ENCODE measurements at regions not wholly inside any gene's neighbourhood (a gene's known extent, or its start where the extent isn't known, plus 50 kb on each side); places are given as distances from the start of the nearest gene placed in this dataset.

GRCh38 chr12:125434936-125435443, 369.8 kb downstream of the AACS start:
- Histone ChIP-seq H3K4me3 (no peak overlapping the region), H3K27me3 (no peaks in the 10 kb centered on the region), H3K27ac (no peak overlapping the region), H3K4me2 (no peak overlapping the region), H3K9ac (no peak overlapping the region), H3K4me1 (no peaks in the 10 kb centered on the region), H3K36me3 (no peaks in the 10 kb centered on the region), H4K20me1 (no peaks in the 10 kb centered on the region), H3K9me3 (no peaks in the 10 kb centered on the region)
- TF ChIP-seq Cebpa-rat (IDR thresholded peaks at IDR 0.05), result no peak

- Histone ChIP-seq H3K9ac (no peak overlapping the region), H3K27ac (no peak overlapping the region), H3K4me1 (no peaks in the 10 kb centered on the region), H3K4me2 (no peak overlapping the region), H3K36me3 (no peaks in the 10 kb centered on the region), H3K9me3 (no peaks in the 10 kb centered on the region), H3K4me3 (no peak overlapping the region), H4K20me1 (no peaks in the 10 kb centered on the region), H3K27me3 (no peaks in the 10 kb centered on the region)
- no peak for TF ChIP-seq Cebpa-rat (IDR thresholded peaks at IDR 0.05)
Observed at GRCh38 chr12:125435871-125436270, 370.6 kb downstream of the AACS start.

- H3K4me2 ChIP-seq, result no peak overlapping the region
- no peaks in the 10 kb centered on the region for H3K9me3 ChIP-seq
- no peak for TF ChIP-seq Cebpa-rat (IDR thresholded peaks at IDR 0.05)
- no peak overlapping the region for H3K4me3 ChIP-seq
- no peaks in the 10 kb centered on the region for H3K27me3 ChIP-seq
- no peaks in the 10 kb centered on the region for H4K20me1 ChIP-seq
- H3K9ac ChIP-seq, result no peak overlapping the region
- no peak overlapping the region for H3K27ac ChIP-seq
- no peaks in the 10 kb centered on the region for H3K36me3 ChIP-seq
- H3K4me1 ChIP-seq, result no peaks in the 10 kb centered on the region
Observed at GRCh38 chr12:125436686-125437085, 371.5 kb downstream of the AACS start.

- no peak overlapping the region for H3K9ac ChIP-seq
- no peaks in the 10 kb centered on the region for H3K36me3 ChIP-seq
- H3K27me3 ChIP-seq, result 0 out of 2 replicates have a peak, but pooled peaks cover 3% of the 10 kb centered on the region
- H3K4me2 ChIP-seq, result no peak overlapping the region
- H3K27ac ChIP-seq, result no peak overlapping the region
- TF ChIP-seq Cebpa-rat (IDR thresholded peaks at IDR 0.05), result no peak
- no peaks in the 10 kb centered on the region for H3K4me1 ChIP-seq
- no peak overlapping the region for H3K4me3 ChIP-seq
- H4K20me1 ChIP-seq, result no peaks in the 10 kb centered on the region
- H3K9me3 ChIP-seq, result no peaks in the 10 kb centered on the region; the same call in 1 of the 2 replicates
Observed at GRCh38 chr12:125440399-125440798, 375.2 kb downstream of the AACS start.

GRCh38 chr12:125443341-125443740, 378.1 kb downstream of the AACS start:
- Histone ChIP-seq H3K4me2 (no peak overlapping the region), H3K27me3 (0 out of 2 replicates have a peak, but pooled peaks cover 3% of the 10 kb centered on the region), H3K9ac (no peak overlapping the region), H3K27ac (no peak overlapping the region), H3K4me3 (no peak overlapping the region), H3K4me1 (no peaks in the 10 kb centered on the region), H3K36me3 (no peaks in the 10 kb centered on the region), H4K20me1 (no peaks in the 10 kb centered on the region), H3K9me3 (no peaks in the 10 kb centered on the region; the same call in 1 of the 2 replicates)
- no peak for TF ChIP-seq Cebpa-rat (IDR thresholded peaks at IDR 0.05)

- Histone ChIP-seq H3K4me1 (no peaks in the 10 kb centered on the region), H4K20me1 (no peaks in the 10 kb centered on the region), H3K36me3 (no peaks in the 10 kb centered on the region), H3K9me3 (peaks cover 20% of the 10 kb centered on the region), H3K4me2 (no peak overlapping the region), H3K27me3 (no peaks in the 10 kb centered on the region), H3K27ac (no peak overlapping the region), H3K4me3 (no peak overlapping the region), H3K9ac (no peak overlapping the region)
- TF ChIP-seq Cebpa-rat (IDR thresholded peaks at IDR 0.05), result no peak
Observed at GRCh38 chr12:125451408-125451807, 386.2 kb downstream of the AACS start.

- no peak overlapping the region for H3K4me2 ChIP-seq
- no peaks in the 10 kb centered on the region for H4K20me1 ChIP-seq
- H3K27ac ChIP-seq, result no peak overlapping the region
- no peaks in the 10 kb centered on the region for H3K36me3 ChIP-seq
- no peak overlapping the region for H3K4me3 ChIP-seq
- TF ChIP-seq Cebpa-rat (IDR thresholded peaks at IDR 0.05), result no peak
- H3K27me3 ChIP-seq, result no peaks in the 10 kb centered on the region
- H3K9ac ChIP-seq, result no peak overlapping the region
- peaks cover 21% of the 10 kb centered on the region for H3K9me3 ChIP-seq
- no peaks in the 10 kb centered on the region for H3K4me1 ChIP-seq
Observed at GRCh38 chr12:125453751-125454150, 388.5 kb downstream of the AACS start.

GRCh38 chr12:125454291-125454690, 389.1 kb downstream of the AACS start:
- Histone ChIP-seq H3K4me2 (no peak overlapping the region), H3K27me3 (no peaks in the 10 kb centered on the region), H3K36me3 (no peaks in the 10 kb centered on the region), H3K4me1 (no peaks in the 10 kb centered on the region), H3K9me3 (peaks cover 25% of the 10 kb centered on the region), H3K4me3 (no peak overlapping the region), H4K20me1 (no peaks in the 10 kb centered on the region), H3K27ac (no peak overlapping the region), H3K9ac (no peak overlapping the region)
- no peak for TF ChIP-seq Cebpa-rat (IDR thresholded peaks at IDR 0.05)

GRCh38 chr12:125454786-125455480, 389.7 kb downstream of the AACS start:
- Histone ChIP-seq H4K20me1 (no peaks in the 10 kb centered on the region), H3K4me3 (no peak overlapping the region), H3K9ac (no peak overlapping the region), H3K27me3 (no peaks in the 10 kb centered on the region), H3K9me3 (peaks cover 31% of the 10 kb centered on the region), H3K27ac (no peak overlapping the region), H3K36me3 (no peaks in the 10 kb centered on the region), H3K4me2 (no peak overlapping the region), H3K4me1 (no peaks in the 10 kb centered on the region)
- no peak for TF ChIP-seq Cebpa-rat (IDR thresholded peaks at IDR 0.05)

GRCh38 chr12:125455556-125455955, 390.3 kb downstream of the AACS start:
- no peak overlapping the region for H3K27ac ChIP-seq
- H3K9me3 ChIP-seq, result peaks cover 34% of the 10 kb centered on the region
- no peak overlapping the region for H3K4me3 ChIP-seq

More at GRCh38 chr12:125455556-125455955, 390.3 kb downstream of the AACS start:
- Histone ChIP-seq H3K36me3 (no peaks in the 10 kb centered on the region), H3K9ac (no peak overlapping the region), H3K27me3 (no peaks in the 10 kb centered on the region), H4K20me1 (no peaks in the 10 kb centered on the region), H3K4me2 (no peak overlapping the region), H3K4me1 (no peaks in the 10 kb centered on the region)
- TF ChIP-seq Cebpa-rat (IDR thresholded peaks at IDR 0.05), result no peak
